OCI-LY1 (cell line): ENCODE measurements at regions not wholly inside any gene's neighbourhood (a gene's known extent, or its start where the extent isn't known, plus 50 kb on each side); places are given as distances from the start of the nearest gene placed in this dataset.

Source experiments
- H2AFZ ChIP-seq: fragments of 200-600 bp; sonication (generic), shearing (Covaris generic); 2 replicates; pipeline ENCODE4 v1.6.0; 2014; ENCODE audit warnings: antibody characterized with exemption, mild to moderate bottlenecking, low read length
- H3F3A ChIP-seq: fragments of 200-600 bp; sonication (generic), shearing (Covaris generic); 2 replicates; pipeline ENCODE4 v1.6.0; 2014; ENCODE audit warnings: mild to moderate bottlenecking, antibody characterized with exemption, low read length, moderate library complexity; ENCODE audit not compliant: insufficient read depth
- H3K27ac ChIP-seq: fragments of 200-600 bp; sonication (generic); 2 replicates; pipeline ENCODE4 v1.5.1; 2014; ENCODE audit warnings: low read length, mixed run types, mild to moderate bottlenecking, low read depth; ENCODE audit not compliant: poor library complexity, severe bottlenecking
- H3K27me3 ChIP-seq: fragments of 200-600 bp; sonication (generic); 2 replicates; pipeline ENCODE4 v1.6.0; 2014; ENCODE audit warnings: antibody characterized with exemption, mild to moderate bottlenecking, low read length, moderate library complexity; ENCODE audit not compliant: insufficient read depth
- H3K36me3 ChIP-seq: fragments of 200-600 bp; sonication (generic); 2 replicates; pipeline ENCODE4 v1.6.1; 2014; ENCODE audit warnings: mild to moderate bottlenecking, antibody characterized with exemption, low read length, moderate library complexity, mixed read lengths; ENCODE audit not compliant: insufficient read depth
- H3K4me1 ChIP-seq: fragments of 200-600 bp; sonication (generic); 2 replicates; pipeline ENCODE4 v1.5.1; 2014; ENCODE audit warnings: mild to moderate bottlenecking, low read length, moderate library complexity; ENCODE audit not compliant: insufficient read depth, severe bottlenecking
- H3K4me2 ChIP-seq: fragments of 200-600 bp; sonication (generic), shearing (Covaris generic); 2 replicates; pipeline ENCODE4 v1.6.1; 2014; ENCODE audit warnings: low read length
- H3K4me3 ChIP-seq: fragments of 200-600 bp; sonication (generic); 2 replicates; pipeline ENCODE4 v1.5.1; 2014; ENCODE audit warnings: low read length, low read depth, mild to moderate bottlenecking, mixed read lengths; ENCODE audit not compliant: poor library complexity, severe bottlenecking
- H3K79me2 ChIP-seq: fragments of 200-600 bp; shearing (Covaris generic); 2 replicates; pipeline ENCODE4 v1.6.1; 2016; ENCODE audit warnings: mixed run types, low read length, mixed read lengths; ENCODE audit not compliant: insufficient read depth
- H3K9ac ChIP-seq: fragments of 200-600 bp; sonication (generic), shearing (Covaris generic); 2 replicates; pipeline ENCODE4 v1.6.1; 2014; ENCODE audit warnings: mild to moderate bottlenecking, low read length, mixed read lengths
- H3K9me2 ChIP-seq: fragments of 200-600 bp; sonication (generic), shearing (Covaris generic); 2 replicates; pipeline ENCODE4 v1.6.1; 2014; ENCODE audit warnings: low read depth, mild to moderate bottlenecking, low read length, mixed read lengths
- H3K9me3 ChIP-seq: fragments of 200-600 bp; shearing (Covaris generic); 2 replicates; pipeline ENCODE4 v1.6.1; 2014; ENCODE audit warnings: low read length, mixed read lengths
- H4K20me1 ChIP-seq: fragments of 200-600 bp; sonication (generic), shearing (Covaris generic); 2 replicates; pipeline ENCODE4 v1.6.0; 2016; ENCODE audit warnings: mild to moderate bottlenecking, low read length; ENCODE audit not compliant: insufficient read depth
- CTCF ChIP-seq: fragments of 200-600 bp; sonication (generic), shearing (Covaris generic); IDR thresholded peaks from 2 replicates; pipeline ENCODE4 v1.5.1; 2017; ENCODE audit warnings: mild to moderate bottlenecking, antibody characterized with exemption, low read length, moderate library complexity, mixed read lengths
- EZH2 ChIP-seq: fragments of 200-600 bp; sonication (generic), shearing (Covaris generic); IDR thresholded peaks from 2 replicates; pipeline ENCODE4 v1.8.0; 2017; ENCODE audit warnings: borderline replicate concordance, mixed run types, mild to moderate bottlenecking, antibody characterized with exemption, low read length, moderate library complexity, mixed read lengths

GRCh38 chr1:60152891-60153290 lies 79.3 kb upstream of the C1orf87 start:
- Histone ChIP-seq H3K27me3 (no peaks in the 10 kb centered on the region), H3K27ac (no peak overlapping the region), H3K36me3 (no peaks in the 10 kb centered on the region), H2AFZ (no peak overlapping the region), H3K9me3 (no peaks in the 10 kb centered on the region), H3K4me3 (no peak overlapping the region), H3K9ac (no peak overlapping the region), H4K20me1 (no peaks in the 10 kb centered on the region), H3K4me1 (no peaks in the 10 kb centered on the region), H3F3A (no peaks in the 10 kb centered on the region), H3K79me2 (no peaks in the 10 kb centered on the region), H3K4me2 (no peak overlapping the region), H3K9me2 (no peaks in the 10 kb centered on the region)
- no peak for TF ChIP-seq CTCF
- TF ChIP-seq EZH2: no peak

DNA sequence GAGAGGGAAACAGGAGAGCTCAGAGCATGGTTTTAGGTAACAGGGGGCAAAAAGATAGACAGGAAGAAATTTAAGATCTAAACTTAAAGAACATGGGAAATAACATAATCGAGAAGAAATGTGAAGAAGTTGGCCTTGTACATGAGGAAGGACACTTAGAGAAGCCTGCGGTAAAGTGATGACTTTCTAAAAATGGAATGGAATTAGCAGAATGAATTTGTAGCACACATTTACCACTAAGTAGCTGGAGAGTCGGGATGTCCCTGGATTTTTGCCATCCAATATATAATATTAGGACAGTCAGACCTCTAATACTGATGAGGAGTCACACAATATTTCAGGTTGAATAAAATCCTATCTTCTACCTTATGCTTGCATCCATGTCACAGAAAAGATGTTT lies 77.7 kb upstream of the C1orf87 start:
- no peaks in the 10 kb centered on the region for H3K36me3 ChIP-seq
- H3K9me3 ChIP-seq: no peaks in the 10 kb centered on the region
- no peaks in the 10 kb centered on the region for H4K20me1 ChIP-seq
- H3K79me2 ChIP-seq: no peaks in the 10 kb centered on the region
- H3K4me2 ChIP-seq: no peak overlapping the region
- no peak overlapping the region for H3K27ac ChIP-seq
- no peak overlapping the region for H3K9ac ChIP-seq
- TF ChIP-seq EZH2 (no peak), CTCF (no peak)
- no peaks in the 10 kb centered on the region for H3F3A ChIP-seq
- H3K9me2 ChIP-seq: no peaks in the 10 kb centered on the region
- H3K27me3 ChIP-seq: no peaks in the 10 kb centered on the region
- H3K4me1 ChIP-seq: no peaks in the 10 kb centered on the region
- no peak overlapping the region for H2AFZ ChIP-seq
- H3K4me3 ChIP-seq: no peak overlapping the region

GRCh38 chr1:60149251-60149650 lies 75.7 kb upstream of the C1orf87 start:
- Histone ChIP-seq H3K27me3 (no peaks in the 10 kb centered on the region), H3K36me3 (no peaks in the 10 kb centered on the region), H2AFZ (no peak overlapping the region), H3K4me2 (no peak overlapping the region), H3K9me3 (no peaks in the 10 kb centered on the region), H3F3A (no peaks in the 10 kb centered on the region), H3K4me3 (no peak overlapping the region), H4K20me1 (no peaks in the 10 kb centered on the region), H3K27ac (no peak overlapping the region), H3K4me1 (no peaks in the 10 kb centered on the region), H3K9me2 (no peaks in the 10 kb centered on the region), H3K79me2 (no peaks in the 10 kb centered on the region), H3K9ac (no peak overlapping the region)
- TF ChIP-seq EZH2 (no peak), CTCF (no peak)
